CD4-positive, alpha-beta T cell treated with Interleukin-21 for 1 hour (primary cell): ENCODE measurements at regions not wholly inside any gene's neighbourhood (a gene's known extent, or its start where the extent isn't known, plus 50 kb on each side); places are given as distances from the start of the nearest gene placed in this dataset.
A peak's percentile ranks its signal among the peaks of the same experiment; 100 is the strongest.

ENCODE experiments used
- DNase-seq: peaks from one replicate; pipeline ENCODE4 v3.0.0-alpha.2; 2020

DNA sequence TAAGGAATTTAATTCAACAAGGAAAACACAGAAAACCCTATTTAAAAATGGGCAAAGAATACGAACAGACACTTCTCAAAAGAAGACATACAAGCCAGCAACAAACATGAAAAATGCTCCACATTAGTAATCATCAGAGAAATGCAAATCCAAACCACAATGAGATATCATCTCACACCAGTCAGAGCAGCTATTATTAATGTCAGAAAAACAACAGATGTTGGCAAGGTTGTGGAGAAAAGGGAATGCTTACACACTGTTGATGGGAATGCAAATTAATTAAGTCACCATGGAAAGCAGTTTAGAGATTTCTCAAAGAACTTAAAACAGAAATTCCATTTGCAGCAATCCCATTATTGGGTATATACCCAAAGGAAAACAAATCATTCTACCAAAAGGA, 55.2 kb downstream of the GCC1 start:
- DNase-seq: no peak

DNA sequence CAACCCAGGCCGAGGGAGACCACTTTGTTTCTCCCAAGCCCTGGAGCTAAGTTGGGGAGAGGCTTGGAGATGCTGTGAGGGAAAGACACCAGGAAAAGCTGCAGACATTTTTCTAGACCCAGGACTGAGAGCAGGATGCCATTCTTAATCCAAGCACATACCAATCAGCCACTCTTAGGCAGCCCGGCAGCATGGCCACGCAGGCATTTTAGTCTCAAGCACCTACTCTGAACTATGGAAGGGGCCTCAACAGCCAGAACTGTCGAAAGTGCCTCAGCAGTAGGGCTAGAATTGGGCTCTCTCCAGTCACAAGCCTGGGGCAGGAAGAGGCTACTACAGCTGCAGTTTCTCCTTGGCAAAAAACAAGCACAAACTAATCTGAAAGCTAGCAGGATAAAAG, 57.8 kb downstream of the GCC1 start:
- no peak for DNase-seq

DNA sequence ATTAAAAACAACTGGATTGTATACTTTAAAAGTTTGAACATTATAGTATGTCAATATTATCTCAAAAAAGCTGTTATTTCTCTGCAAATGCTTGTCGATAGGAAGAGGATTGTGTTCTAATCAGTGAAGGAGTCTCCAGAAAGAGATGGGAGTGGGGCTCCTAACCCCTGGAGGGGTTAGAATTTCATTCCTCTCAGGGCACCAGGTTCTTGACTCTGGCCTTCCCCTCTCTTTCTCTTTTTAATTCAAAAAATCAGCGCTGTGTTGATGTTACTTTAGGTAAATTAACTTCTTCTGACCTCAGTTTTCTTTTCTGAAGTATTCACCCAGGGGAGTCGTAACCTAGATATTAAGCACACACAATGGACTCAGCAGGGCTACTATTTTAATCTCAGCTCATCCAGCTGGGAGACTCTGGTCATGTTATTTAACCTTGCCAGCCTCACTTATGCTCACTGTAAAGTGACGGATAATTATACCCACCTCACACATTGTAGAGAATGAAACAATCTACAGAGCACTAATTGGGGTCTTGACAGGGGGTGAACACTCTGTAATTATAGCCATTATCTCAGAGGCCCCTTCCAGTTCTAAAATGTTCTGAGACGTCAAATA, 59.4 kb downstream of the GCC1 start:
- DNase-seq: no peak

DNA sequence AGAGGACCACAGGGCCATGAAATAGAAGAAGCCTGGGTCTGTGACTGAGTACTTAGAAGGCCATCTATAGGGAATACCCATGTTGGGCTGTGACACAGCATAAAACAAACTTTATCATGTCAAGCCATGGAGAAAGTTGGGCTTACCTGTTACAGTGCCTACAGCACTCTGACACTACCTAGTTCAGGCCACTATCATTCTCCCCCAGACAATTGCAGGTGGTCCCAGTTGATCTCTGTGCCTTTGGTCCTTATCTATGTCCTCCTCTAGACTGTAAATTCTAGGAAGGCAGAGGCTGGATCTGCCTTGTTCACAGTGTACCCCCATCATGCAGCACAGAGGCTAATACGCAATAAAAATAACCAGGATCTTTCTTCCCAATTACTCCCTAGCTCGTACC, 69.1 kb downstream of the GCC1 start:
- no peak for DNase-seq

DNA sequence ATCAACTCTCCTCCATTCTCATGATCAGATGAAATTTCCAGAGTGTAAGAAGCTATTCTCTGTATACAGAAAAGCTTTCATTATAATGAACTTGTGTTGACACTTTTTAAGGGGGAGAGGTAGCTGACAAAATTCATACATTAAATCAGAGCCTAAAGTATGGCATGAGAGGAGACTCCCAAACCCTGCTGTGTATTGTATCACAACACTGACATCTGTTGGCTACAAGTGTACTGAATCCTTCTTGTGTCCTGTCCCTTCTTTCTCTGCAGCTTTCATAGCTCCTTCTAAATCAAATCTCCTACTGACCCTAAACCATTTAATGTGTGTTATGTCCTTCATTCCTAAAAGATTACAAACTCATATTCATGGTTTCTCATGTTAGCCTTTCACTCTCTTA, 70.9 kb downstream of the GCC1 start:
- DNase-seq: peak; percentile 52

DNA sequence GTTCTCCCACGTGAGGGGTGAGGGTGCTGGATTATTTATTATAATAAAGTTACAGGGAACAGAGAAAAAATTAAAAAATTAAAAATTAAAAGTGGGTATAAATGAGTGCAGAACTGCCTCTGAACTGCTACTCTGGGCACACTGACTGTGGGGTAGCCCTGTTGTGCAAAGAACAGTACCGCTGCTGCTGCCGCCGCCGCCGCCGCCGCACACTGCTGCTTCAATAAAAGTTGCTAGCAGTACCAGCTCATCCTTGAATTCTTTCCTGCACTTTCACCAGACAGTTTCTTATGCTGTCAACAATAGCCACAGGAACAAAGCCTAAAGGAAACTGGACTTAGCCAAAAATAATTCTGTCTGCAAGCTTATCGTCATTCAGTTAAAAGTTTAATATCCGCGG, 72.1 kb downstream of the GCC1 start:
- no peak for DNase-seq

DNA sequence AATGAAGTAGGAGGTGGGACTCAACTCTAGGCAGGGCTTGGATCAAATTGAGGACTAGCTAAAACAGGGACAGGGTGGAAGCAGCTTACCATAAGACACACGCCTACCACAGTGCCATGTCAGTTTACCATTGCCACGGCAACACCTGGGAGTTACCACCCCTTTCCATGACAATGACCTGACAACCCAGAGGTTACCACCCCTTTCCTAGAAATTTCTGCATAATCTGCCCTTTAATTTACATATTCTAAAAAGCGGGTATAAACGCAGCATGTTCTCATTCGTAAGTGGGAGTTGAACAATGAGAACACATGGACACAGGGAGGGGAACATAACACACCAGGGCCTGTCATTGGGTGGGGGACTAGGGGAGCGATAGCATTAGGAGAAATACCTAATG, 72.7 kb downstream of the GCC1 start:
- DNase-seq: no peak

DNA sequence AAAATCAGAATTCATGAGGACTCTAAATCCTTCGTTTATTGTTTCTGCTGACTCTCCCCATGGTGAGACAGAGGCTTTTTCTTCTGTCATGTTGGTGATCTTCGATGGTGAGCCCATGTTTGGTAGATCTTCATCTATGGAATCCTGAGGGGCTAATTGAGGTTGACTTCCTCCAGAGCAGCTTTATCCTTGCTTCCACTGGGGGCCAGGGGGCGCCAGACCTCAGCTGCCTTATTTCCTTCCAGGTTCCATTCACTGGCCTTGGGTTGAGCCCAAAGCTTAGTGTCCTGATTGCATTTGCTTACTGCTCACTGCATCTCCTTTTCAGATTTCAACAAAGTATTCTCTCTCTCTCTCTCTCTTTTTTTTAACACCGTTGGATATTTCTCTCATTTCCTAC, 80.7 kb downstream of the GCC1 start:
- DNase-seq: peak; percentile 14

DNA sequence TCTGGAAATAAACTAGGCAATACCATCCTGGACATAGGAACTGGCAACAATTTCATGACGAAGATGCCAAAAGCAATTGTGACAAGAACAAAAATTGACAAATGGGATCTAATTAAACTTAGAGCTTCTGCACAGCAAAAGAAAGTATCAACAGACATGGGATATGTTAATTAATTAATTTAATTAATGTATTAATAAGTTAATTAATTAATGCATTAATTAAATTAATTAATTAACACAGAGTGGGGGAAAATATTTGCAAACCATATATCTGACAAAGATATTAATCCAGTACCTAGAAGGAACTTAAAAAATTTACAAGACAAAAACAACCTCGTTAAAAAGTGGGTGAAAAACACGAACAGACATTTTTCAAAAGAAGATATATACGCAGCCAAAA, 83.6 kb downstream of the GCC1 start:
- no peak for DNase-seq

DNA sequence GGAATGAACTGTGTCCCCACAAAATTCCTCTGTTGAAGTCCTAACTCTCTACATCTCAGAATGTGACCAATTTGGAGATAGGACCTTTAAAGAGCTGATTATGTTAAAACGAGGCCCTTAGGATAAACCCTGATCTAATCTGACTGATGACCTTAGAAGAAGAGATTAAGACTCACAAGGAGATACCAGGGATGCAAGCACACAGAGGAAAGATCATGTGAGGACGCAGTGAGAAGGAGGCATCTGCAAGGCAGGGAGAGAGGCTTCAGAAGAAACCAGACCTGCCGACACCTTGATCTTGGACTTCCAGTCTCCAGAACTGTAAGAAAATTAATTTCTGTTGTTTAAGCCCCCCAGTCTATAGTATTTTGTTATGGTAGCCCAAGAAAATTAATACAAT, 94.9 kb upstream of the ZNF800 start:
- DNase-seq: no peak

DNA sequence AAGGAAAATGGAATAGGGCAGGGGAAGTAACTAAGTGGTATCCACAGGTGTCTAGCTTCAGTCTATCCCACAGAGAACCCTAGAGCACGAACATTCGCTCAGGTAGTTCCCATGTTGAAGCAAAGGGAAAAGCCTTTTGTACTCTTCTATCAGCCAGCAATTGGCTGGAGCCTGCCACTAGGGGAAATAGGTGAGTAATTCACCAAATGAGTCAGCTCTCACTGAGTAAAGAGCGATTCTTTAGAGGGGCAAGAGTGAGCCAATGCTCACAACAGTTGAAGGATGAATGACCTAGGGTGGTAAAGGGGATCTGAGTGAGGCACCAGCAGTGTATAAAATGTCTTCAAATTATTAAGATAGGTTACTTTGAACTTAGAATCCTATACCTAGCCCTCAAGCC, 94.1 kb upstream of the ZNF800 start:
- no peak for DNase-seq

DNA sequence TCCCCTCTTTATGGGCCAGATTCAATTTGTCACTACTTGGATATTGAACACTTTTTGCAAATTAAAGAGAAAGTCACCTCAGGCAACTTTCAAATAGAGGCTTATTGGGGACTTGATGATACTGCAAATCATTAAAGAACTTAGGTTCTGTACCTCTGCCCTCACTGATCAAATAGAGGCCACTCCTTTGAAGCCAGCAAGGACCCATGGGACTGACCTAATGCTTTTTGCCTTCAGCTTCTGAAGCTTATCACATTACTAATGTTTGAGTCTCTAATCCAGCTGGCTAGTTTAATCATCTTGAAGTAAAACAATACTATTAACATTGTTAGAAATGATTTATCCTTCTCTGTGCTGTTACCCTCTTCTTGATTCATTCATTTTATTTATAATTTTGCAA, 93.0 kb upstream of the ZNF800 start:
- DNase-seq: no peak

DNA sequence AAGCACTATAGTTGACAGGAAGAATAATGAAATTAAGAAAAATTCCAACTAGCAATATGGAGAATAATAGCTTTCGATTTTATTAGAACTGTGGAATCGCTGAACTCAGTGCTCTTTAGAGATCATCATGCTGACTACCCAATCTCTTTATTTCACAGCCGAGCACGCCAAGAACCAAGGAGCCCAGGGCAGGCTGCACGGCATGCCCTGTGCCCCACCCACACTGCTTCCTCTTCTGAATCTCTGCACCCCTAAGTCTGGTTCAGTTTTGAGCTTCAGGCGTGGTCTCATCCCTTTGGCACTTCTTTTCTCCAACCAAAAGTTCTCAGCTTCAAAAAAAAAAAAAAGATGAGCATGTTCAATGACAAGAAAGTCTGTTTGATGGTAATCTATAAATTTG, 92.4 kb upstream of the ZNF800 start:
- DNase-seq: no peak

DNA sequence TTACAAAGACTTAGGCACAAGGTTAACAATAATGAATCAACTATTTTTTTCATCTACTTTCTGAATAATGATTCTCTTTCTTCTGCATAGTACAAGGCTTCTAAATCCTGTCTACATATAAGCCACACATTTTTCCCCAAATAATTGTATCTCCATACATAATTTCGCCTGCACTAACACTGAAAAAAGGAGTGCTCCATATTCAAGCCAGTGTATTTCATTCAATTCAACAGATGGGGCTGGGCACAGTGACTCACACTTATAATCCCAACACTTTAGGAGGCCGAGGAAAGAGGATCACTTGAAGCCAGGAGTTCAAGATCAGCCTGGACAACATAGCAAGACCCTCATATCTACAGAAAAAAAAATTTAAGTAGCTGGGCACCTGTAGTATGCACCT, 86.0 kb upstream of the ZNF800 start:
- DNase-seq: no peak

DNA sequence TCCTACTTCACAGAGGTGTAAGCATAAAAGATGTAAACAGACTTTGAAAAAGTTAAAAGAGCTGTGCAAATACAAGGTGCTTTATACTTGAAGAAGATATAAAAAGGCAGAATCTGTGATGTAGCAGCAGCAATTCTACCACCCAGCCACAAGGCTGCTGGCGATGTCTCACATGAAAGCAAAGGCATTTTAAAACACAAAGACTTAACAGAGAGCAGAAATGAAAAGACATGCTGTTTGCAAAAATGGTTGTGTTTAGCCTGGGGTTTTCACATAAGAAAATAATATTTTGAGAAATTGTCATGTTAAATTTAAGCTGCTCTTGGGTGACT, 85.5 kb upstream of the ZNF800 start:
- DNase-seq: no peak

DNA sequence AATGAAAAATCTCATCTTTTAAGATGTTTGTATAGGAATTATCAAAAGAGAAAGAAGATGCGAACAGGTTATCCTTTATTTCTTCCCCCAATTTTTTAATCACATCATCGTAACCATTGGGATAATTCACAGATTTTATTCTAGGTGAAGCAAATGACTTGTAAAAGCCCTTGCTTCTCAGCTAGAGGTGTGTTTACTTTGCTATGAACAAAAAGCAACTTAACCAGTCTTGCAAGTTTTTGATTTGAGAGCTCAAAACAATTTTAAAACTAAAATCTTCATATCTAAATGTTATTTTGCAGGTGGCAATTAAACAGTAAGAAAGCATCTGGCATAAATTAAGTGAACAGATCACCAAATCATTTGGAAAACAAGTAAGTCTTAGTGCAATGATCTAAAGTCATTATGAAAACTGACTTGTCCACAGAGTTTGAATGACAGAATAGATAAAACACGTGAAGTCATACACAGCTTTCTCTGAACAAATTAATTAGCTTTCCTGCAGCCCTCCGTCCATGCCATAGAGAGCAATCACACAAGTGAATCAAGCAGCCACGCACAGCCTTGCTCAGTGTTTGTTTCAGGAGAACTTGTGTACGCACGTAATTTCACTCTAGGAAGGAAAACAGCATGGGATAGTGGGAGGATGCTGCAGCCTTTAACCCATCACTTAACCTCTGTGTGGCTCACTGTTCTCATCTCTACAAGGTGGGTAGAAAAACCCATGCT, 85.0 kb upstream of the ZNF800 start:
- no peak for DNase-seq

DNA sequence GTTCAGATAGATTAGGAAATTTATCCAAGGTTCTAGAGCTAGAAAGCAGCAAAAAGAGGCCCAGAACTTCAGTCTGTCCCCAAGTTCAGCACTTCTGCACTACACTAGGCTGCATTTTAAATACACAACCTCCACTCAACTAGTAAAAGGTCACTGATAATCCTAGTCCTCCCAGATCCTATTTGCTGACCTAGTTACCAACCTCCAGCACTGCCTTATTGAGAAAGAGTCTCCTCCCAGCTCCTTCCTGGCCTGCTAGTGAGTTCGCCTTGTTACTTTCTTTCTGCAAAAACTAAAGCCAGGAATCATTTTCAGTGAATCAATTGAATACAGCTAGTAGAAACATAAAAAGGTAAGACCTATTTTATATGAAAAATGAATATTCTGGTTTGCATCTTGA, 84.1 kb upstream of the ZNF800 start:
- no peak for DNase-seq

DNA sequence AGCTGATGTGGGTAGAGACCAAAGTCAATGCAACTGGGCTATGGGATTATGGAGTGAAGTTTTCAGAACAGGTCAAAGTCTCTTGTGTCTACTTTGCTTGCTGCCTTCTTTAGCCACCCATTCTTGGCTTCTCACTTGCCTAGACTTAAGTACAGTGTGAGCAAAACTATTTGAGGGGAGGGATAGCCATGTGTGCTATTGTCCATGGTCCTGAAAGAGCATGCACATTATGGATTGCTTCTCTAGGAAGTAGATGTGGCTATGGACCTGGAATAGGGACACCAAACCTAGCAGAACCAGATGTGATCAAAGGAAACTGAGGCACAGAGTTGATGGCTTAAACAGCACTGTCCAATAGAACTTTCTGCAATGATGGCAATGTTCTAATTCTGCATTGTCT, 81.9 kb upstream of the ZNF800 start:
- no peak for DNase-seq

DNA sequence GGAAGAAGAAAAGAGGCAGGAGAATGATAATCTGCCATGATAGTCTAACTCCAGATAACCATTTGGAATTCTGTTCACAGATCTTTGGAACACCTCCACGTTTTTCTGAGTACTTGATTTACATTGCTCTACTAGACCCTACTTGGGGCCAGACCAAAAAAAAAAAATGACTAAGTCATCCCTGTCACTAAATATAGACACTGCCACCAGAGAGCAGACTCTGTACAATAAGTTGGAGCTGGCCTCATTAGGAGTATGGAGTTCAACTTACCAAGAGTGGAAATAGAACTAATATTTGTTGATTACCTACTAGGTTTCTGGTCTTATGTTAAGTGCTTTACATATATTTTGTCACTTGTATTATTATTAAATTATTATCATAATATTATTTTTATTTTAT, 80.9 kb upstream of the ZNF800 start:
- no peak for DNase-seq

DNA sequence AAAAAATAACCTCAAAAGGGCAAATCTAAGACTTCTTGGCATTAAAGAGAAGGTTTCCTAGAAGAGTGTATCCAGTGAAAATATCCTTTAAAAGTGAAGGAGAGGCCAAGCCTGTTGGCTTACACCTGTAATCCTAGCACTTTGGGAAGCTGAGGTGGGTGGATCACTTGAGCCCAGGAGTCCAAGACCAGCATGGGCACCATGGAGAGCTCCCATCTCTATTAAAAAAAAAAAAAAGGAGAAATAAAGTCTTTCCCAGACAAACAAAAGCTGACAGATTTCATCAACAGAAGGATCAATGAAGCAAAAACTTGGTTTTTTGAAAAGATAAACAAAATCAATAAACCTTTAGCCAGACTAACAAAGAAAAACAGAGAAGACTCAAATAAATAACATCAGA, 67.6 kb upstream of the ZNF800 start:
- DNase-seq: no peak

DNA sequence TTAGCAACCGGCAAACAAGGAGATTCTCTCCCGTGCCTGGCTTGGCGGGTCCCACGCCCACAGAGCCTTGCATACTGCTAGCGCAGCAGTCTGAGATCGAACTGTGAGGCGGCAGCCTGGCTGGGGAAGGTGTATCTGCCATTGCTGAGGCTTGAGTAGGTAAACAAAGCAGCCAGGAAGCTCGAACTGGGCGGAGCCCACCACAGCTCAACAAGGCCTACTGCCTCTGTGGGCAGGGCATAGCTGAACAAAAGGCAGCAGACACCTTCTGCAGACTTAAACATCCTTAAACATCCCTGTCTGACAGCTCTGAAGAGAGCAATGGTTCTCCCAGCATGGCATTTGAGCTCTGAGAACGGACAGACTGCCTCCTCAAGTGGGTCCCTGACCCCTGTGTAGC, 58.8 kb upstream of the ZNF800 start:
- DNase-seq: peak; percentile 7

DNA sequence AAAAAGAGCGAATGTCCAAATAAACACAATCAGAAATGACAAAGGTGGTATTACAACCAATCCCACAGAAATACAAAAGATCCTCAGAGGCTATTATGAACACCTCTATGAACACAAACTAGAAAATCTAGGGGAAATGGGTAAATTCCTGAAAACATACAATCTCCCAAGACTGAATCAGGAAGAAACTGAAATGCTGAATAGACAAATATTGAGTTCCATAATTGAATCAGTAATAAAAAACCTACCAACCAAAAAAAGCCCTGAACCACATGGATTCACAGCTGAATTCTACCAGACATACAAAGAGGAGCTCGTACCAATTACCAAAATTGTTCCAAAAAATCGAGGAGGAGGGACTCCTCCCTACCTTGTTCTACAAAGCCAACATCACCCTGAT, 56.1 kb upstream of the ZNF800 start:
- DNase-seq: no peak

DNA sequence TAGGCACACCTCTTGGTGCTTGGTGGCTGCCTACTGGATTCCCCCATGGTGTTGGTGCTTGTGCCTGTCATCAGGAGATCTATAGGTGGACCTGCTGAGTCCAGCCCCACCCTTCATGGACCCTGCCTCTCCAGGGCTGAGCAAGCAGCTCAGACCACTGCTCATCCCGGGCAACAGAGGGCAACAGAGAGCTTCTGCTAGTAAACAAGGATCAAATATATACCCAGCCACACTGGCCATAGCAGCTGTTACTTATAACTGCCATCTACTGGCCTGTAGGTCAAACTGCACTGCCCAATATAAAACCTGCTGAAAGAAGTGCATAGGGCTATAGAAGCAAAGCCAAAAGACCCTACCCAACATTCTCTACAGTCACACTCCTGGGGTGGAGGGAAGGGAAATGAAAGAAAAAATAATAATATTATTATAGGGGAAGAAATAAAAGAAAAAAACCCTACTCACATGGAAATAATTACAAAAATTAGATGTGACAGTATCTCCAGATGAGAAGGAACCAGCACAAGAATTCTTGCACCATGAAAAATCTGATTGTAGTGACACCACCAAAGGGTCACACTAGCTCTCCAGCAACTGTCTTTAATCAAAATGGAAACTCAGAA, 54.9 kb upstream of the ZNF800 start:
- DNase-seq: peak; percentile 78

DNA sequence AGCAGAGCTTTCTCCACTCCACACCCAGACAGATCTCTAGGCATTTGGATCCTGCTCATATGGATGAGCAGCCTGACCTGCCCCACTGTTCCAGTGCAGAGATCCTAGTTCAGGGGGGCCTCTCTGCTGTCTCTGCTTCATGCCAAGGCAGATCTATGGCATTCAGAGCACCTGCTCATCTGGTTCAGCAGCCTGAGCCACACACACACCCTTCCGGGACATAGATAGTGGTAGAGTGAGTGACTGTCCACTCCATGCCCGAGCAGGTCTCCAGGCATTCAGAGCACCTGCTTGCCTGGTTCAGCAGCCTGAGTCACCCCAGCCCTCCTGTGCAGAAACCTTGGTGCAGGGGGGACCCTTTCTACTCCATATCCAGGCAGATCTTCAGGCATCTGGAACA, 54.3 kb upstream of the ZNF800 start:
- DNase-seq: no peak
